ENCODE measurements at regions not wholly inside any gene's neighbourhood (a gene's known extent, or its start where the extent isn't known, plus 50 kb on each side); places are given as distances from the start of the nearest gene placed in this dataset.

DNA sequence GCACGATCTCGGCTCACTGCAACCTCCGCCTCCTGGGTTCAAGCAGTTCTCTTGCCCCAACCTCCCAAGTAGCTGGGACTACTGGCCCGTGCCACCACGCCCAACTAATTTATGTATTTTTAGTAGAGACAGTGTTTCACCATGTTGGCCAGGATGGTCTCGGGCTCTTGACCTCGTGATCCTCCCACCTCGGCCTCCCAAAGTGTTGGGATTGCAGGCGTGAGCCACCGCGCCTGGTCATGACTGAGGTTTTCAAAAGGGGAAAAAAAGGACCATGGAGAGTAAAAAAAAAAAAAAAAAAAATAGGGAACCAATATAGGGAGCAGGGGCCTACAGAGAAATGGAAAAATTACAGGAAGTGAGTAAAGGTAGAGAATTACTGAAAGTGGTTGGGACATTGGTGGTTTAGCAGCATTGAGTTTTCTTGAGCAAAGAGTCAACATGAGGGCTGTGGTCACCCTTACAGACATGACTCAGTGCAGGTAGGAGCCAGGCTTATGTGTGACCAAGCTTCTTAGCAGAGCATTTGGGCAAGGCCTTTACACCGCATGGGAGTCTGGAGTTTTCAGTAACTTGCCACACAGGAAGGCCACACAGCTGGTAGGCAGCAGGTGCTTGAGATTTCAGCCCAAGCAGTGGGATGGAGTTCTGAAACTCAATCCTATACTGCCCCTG lies 447.3 kb downstream of the HS3ST3B1 start:
- no peak for TF ChIP-seq FOXP1 (CRISPR knock-in tag; IDR thresholded peaks at IDR 0.05; ENCODE audit: borderline replicate concordance)
- TF ChIP-seq, protein P1, sequence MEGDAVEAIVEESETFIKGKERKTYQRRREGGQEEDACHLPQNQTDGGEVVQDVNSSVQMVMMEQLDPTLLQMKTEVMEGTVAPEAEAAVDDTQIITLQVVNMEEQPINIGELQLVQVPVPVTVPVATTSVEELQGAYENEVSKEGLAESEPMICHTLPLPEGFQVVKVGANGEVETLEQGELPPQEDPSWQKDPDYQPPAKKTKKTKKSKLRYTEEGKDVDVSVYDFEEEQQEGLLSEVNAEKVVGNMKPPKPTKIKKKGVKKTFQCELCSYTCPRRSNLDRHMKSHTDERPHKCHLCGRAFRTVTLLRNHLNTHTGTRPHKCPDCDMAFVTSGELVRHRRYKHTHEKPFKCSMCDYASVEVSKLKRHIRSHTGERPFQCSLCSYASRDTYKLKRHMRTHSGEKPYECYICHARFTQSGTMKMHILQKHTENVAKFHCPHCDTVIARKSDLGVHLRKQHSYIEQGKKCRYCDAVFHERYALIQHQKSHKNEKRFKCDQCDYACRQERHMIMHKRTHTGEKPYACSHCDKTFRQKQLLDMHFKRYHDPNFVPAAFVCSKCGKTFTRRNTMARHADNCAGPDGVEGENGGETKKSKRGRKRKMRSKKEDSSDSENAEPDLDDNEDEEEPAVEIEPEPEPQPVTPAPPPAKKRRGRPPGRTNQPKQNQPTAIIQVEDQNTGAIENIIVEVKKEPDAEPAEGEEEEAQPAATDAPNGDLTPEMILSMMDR (IDR thresholded peaks at IDR 0.05), result no peak
- no peak for TF ChIP-seq HMGA2 (CRISPR knock-in tag; IDR thresholded peaks at IDR 0.05)
- TF ChIP-seq, protein P2, sequence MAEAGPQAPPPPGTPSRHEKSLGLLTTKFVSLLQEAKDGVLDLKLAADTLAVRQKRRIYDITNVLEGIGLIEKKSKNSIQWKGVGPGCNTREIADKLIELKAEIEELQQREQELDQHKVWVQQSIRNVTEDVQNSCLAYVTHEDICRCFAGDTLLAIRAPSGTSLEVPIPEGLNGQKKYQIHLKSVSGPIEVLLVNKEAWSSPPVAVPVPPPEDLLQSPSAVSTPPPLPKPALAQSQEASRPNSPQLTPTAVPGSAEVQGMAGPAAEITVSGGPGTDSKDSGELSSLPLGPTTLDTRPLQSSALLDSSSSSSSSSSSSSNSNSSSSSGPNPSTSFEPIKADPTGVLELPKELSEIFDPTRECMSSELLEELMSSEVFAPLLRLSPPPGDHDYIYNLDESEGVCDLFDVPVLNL (CRISPR knock-in tag; IDR thresholded peaks at IDR 0.05; ENCODE audit: borderline replicate concordance, low read depth), result no peak
- no peak for TF ChIP-seq CREB1 (CRISPR knock-in tag; IDR thresholded peaks at IDR 0.05)
- TF ChIP-seq, protein P3, sequence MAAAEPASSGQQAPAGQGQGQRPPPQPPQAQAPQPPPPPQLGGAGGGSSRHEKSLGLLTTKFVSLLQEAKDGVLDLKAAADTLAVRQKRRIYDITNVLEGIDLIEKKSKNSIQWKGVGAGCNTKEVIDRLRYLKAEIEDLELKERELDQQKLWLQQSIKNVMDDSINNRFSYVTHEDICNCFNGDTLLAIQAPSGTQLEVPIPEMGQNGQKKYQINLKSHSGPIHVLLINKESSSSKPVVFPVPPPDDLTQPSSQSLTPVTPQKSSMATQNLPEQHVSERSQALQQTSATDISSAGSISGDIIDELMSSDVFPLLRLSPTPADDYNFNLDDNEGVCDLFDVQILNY (CRISPR knock-in tag; IDR thresholded peaks at IDR 0.05), result no peak
- TF ChIP-seq, protein P4, sequence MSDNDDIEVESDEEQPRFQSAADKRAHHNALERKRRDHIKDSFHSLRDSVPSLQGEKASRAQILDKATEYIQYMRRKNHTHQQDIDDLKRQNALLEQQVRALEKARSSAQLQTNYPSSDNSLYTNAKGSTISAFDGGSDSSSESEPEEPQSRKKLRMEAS (CRISPR knock-in tag; IDR thresholded peaks at IDR 0.05), result no peak
- TF ChIP-seq, protein P5, sequence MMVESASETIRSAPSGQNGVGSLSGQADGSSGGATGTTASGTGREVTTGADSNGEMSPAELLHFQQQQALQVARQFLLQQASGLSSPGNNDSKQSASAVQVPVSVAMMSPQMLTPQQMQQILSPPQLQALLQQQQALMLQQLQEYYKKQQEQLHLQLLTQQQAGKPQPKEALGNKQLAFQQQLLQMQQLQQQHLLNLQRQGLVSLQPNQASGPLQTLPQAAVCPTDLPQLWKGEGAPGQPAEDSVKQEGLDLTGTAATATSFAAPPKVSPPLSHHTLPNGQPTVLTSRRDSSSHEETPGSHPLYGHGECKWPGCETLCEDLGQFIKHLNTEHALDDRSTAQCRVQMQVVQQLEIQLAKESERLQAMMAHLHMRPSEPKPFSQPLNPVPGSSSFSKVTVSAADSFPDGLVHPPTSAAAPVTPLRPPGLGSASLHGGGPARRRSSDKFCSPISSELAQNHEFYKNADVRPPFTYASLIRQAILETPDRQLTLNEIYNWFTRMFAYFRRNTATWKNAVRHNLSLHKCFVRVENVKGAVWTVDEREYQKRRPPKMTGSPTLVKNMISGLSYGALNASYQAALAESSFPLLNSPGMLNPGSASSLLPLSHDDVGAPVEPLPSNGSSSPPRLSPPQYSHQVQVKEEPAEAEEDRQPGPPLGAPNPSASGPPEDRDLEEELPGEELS (CRISPR knock-in tag; IDR thresholded peaks at IDR 0.05), result no peak
- TF ChIP-seq ZNF263 (CRISPR knock-in tag; IDR thresholded peaks at IDR 0.05; ENCODE audit: low read depth), result no peak
- TF ChIP-seq GTF2I (CRISPR knock-in tag; conservative IDR thresholded peaks at IDR 0.05), result no peak
- TF ChIP-seq ETV6 (CRISPR knock-in tag; IDR thresholded peaks at IDR 0.05), result no peak
- no peak for TF ChIP-seq CREM (CRISPR knock-in tag; IDR thresholded peaks at IDR 0.05)
- TF ChIP-seq, protein P6, sequence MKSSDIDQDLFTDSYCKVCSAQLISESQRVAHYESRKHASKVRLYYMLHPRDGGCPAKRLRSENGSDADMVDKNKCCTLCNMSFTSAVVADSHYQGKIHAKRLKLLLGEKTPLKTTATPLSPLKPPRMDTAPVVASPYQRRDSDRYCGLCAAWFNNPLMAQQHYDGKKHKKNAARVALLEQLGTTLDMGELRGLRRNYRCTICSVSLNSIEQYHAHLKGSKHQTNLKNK (CRISPR knock-in tag; IDR thresholded peaks at IDR 0.05), result no peak
- TF ChIP-seq SP1 (CRISPR knock-in tag; conservative IDR thresholded peaks at IDR 0.05), result no peak

Measured in WTC11 (cell line).